ENCODE measurements at regions not wholly inside any gene's neighbourhood (a gene's known extent, or its start where the extent isn't known, plus 50 kb on each side); places are given as distances from the start of the nearest gene placed in this dataset.

DNA sequence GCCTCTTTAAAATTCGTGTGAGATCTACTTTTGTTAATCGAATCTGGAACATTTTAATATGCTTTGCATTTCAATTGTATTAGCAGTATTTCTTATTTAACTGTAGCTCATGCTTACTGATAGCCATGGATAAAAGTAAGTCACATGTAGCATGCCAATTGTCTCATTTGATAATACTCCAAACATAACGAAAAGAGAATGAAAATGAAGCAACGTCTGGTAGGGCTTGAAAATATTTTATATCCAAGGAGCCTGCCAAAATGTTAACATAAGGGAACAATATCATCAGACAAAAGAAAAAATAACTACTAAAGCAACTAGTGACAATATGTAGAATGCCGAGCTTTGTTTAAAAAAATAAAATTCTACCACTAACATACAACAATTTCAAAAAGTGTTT lies 94.1 kb upstream of the MID1 start:
- DNase-seq (ENCODE audit: low read depth, low spot score): no peak
- TF ChIP-seq SUZ12 (IDR thresholded peaks at IDR 0.05; ENCODE audit: unreplicated experiment) (no peak), ATF2 (IDR thresholded peaks at IDR 0.05; ENCODE audit: low read length) (no peak), ZNF687 (IDR thresholded peaks at IDR 0.05) (no peak), E2F8 (IDR thresholded peaks at IDR 0.05; ENCODE audit: low read depth, partially characterized antibody) (no peak), TCF12 (IDR thresholded peaks at IDR 0.05; ENCODE audit: low read depth, low read length) (no peak), CHD1 (IDR thresholded peaks at IDR 0.05; ENCODE audit: low read depth, low read length) (no peak), SREBF2 (IDR thresholded peaks at IDR 0.05; ENCODE audit: low read length) (no peak), MAX (IDR thresholded peaks at IDR 0.05; ENCODE audit: low read depth, low read length) (no peak), ETV6 (conservative IDR thresholded peaks at IDR 0.05 in 1 of 2, IDR thresholded peaks at IDR 0.05 in 1 of 2; ENCODE audit: borderline replicate concordance in 1 of 2, low read depth in 1 of 2) (no peak), FOS (IDR thresholded peaks at IDR 0.05; ENCODE audit: borderline replicate concordance, extremely low read depth, insufficient read length) (no peak)
- TF ChIP-seq, protein P1, sequence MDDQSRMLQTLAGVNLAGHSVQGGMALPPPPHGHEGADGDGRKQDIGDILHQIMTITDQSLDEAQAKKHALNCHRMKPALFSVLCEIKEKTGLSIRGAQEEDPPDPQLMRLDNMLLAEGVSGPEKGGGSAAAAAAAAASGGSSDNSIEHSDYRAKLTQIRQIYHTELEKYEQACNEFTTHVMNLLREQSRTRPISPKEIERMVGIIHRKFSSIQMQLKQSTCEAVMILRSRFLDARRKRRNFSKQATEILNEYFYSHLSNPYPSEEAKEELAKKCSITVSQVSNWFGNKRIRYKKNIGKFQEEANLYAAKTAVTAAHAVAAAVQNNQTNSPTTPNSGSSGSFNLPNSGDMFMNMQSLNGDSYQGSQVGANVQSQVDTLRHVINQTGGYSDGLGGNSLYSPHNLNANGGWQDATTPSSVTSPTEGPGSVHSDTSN (IDR thresholded peaks at IDR 0.05; ENCODE audit: insufficient replicate concordance, low read depth, low read length): no peak
- ChIA-PET CTCF (interaction anchor here (0.8 to 1.5 kb wide), 3 partner anchors 8 to 524 kb away, joined by 3 to 5 read pairs (median 4); no protein-coding TSS in a partner anchor), SMC1A (ENCODE audit: uncharacterized antibody, unreplicated experiment) (no interaction called here), POLR2A (no interaction called here), RAD21 (ENCODE audit: unreplicated experiment) (no interaction called here)
- Histone ChIP-seq H4K20me1 (ENCODE audit: control insufficient read depth, insufficient read depth) (no peaks in the 10 kb centered on the region), H3K4me2 (ENCODE audit: control insufficient read depth, insufficient read depth) (no peak overlapping the region), H3K9ac (ENCODE audit: control insufficient read depth, insufficient read depth, low read length) (no peak overlapping the region), H3K9me3 (replicated peaks; ENCODE audit: control insufficient read depth, insufficient read depth, low read length) (no peaks in the 10 kb centered on the region), H3K79me2 (ENCODE audit: control insufficient read depth, insufficient read depth, low read length) (no peaks in the 10 kb centered on the region), H3K36me3 (ENCODE audit: control insufficient read depth in 2 of 2, insufficient read depth in 2 of 2, low read length in 1 of 2) (no peaks in the 10 kb centered on the region), H3K4me3 (no peak overlapping the region), H2AFZ (ENCODE audit: control insufficient read depth, low read depth, low read length) (no peak overlapping the region), H3K27ac (ENCODE audit: control insufficient read depth, insufficient read depth) (no peak overlapping the region), H3K27me3 (replicated peaks in 1 of 2; ENCODE audit: control insufficient read depth in 2 of 2, insufficient read depth in 2 of 2, low read length in 1 of 2) (no peaks in the 10 kb centered on the region), H3K4me1 (ENCODE audit: control insufficient read depth, insufficient read depth, low read length) (no peaks in the 10 kb centered on the region)
- WGBS (ENCODE audit: insufficient coverage, insufficient replicate concordance, low lambda C conversion rate, missing lambda C conversion rate): 33% methylated on average over 5 of the region's 5 CpGs
- intact Hi-C loops (cut with micrococcal nuclease; ENCODE audit: unreplicated experiment): no loop called here
- no peak for ATAC-seq
- no TSS peak for BruUV-seq (replicated peaks)
- FAIRE-seq: no peak
- in situ Hi-C loops (cut with MboI): no loop called here
